K562 (cell line): ENCODE measurements at regions not wholly inside any gene's neighbourhood (a gene's known extent, or its start where the extent isn't known, plus 50 kb on each side); places are given as distances from the start of the nearest gene placed in this dataset.
A peak's percentile ranks its signal among the peaks of the same experiment; 100 is the strongest.

Source experiments
- ATAC-seq: fragments of 200-7000 bp; cut with Tn5 transposase; 3 replicates; pipeline ENCODE4 v1.9.1; 2020; ENCODE audit warnings: moderate library complexity
- BruUV-seq: library from RNA; stranded (reverse); fragments of 400-500 nt; replicated peaks from 2 replicates; lab custom pipeline; 2021; lab: Mats Ljungman, UMichigan
- CTCF ChIA-PET: fragments of 300-600 bp; formaldehyde crosslinking; extraction: SDS; loops from one replicate; lab custom pipeline; 2021; ENCODE audit warnings: low intra/inter-chr PET ratio; lab: Yijun Ruan, JAX
- POLR2A ChIA-PET: fragments of 300-600, 350-650 bp; sonication (Branson Sonifier 250); formaldehyde crosslinking; extraction: SDS; loops from one replicate; lab custom pipeline; 2021; ENCODE audit warnings: antibody characterized with exemption, inconsistent platforms; lab: Yijun Ruan, JAX
- DNase-seq, 4 experiments: peaks; one replicate each; pipeline versions ENCODE4 v3.0.0 to v3.0.0-alpha.2; 2011 to 2018; ENCODE audit warnings: low spot score in 3 of 4, mixed read lengths in 3 of 4; ENCODE audit errors: extremely low read depth in 1 of 4
- FAIRE-seq: peaks from 2 replicates; lab custom pipeline; 2011; peaks lifted over from hg19 to GRCh38; lab: Jason Lieb, UNC
- H2AFZ ChIP-seq: 2 replicates; pipeline ENCODE4 v1.6.0; 2011; ENCODE audit warnings: low read depth, low read length, control low read depth, inconsistent platforms
- H3K27ac ChIP-seq: fragments of 200-600 bp; 3 replicates; pipeline ENCODE4 v1.8.0; 2011; ENCODE audit warnings: low read depth, mild to moderate bottlenecking, control low read depth, inconsistent platforms, low read length, moderate library complexity, mixed read lengths; ENCODE audit errors: extremely low read depth
- H3K27me3 ChIP-seq, 2 experiments: fragments of 300-600 bp in 1 of 2; 2 replicates in 1 of 2; 3 replicates in 1 of 2; pipeline versions ENCODE4 v1.6.0 to v1.8.0; 2011; ENCODE audit warnings: inconsistent platforms in 2 of 2, low read length in 2 of 2, mild to moderate bottlenecking in 1 of 2, mixed read lengths in 1 of 2, moderate library complexity in 1 of 2; ENCODE audit not compliant: control insufficient read depth in 2 of 2, insufficient read depth in 2 of 2
- H3K36me3 ChIP-seq: fragments of 300-600 bp; 3 replicates; pipeline ENCODE4 v1.8.0; 2011; ENCODE audit warnings: mild to moderate bottlenecking, low read length, inconsistent platforms; ENCODE audit not compliant: control insufficient read depth, insufficient read depth
- H3K4me1 ChIP-seq, 2 experiments: fragments of 200-600 bp in 1 of 2; replicated peaks in 1 of 2; 2 replicates in 1 of 2; 3 replicates in 1 of 2; pipeline versions ENCODE4 v1.5.1 to v1.8.0; 2011; ENCODE audit warnings: inconsistent platforms in 2 of 2, low read length in 2 of 2, mild to moderate bottlenecking in 1 of 2, mixed read lengths in 1 of 2, moderate library complexity in 1 of 2; ENCODE audit not compliant: control insufficient read depth in 2 of 2, insufficient read depth in 2 of 2
- H3K4me2 ChIP-seq: 2 replicates; pipeline ENCODE4 v1.6.1; 2011; ENCODE audit warnings: low read length, control low read depth, inconsistent platforms, mixed read lengths; ENCODE audit not compliant: insufficient read depth
- H3K4me3 ChIP-seq: fragments of 200-600 bp; sonication (generic), shearing (Covaris generic); 2 replicates; pipeline ENCODE4 v1.5.1; 2016; ENCODE audit warnings: control low read depth, inconsistent platforms
- H3K79me2 ChIP-seq: fragments of 200-600 bp; 3 replicates; pipeline ENCODE4 v1.8.0; 2011; ENCODE audit warnings: low read length, inconsistent platforms; ENCODE audit not compliant: control insufficient read depth, insufficient read depth
- H3K9ac ChIP-seq, 2 experiments: 2 replicates each; pipeline versions ENCODE4 v1.6.0 to v1.6.1; 2011; ENCODE audit warnings: low read depth in 2 of 2, low read length in 2 of 2, control low read depth in 1 of 2, inconsistent platforms in 1 of 2, mild to moderate bottlenecking in 1 of 2, mixed read lengths in 1 of 2; ENCODE audit not compliant: insufficient read depth in 1 of 2
- H3K9me1 ChIP-seq: one replicate; pipeline ENCODE4 v1.6.0; 2011; ENCODE audit warnings: inconsistent platforms, mild to moderate bottlenecking, low read length, moderate library complexity; ENCODE audit not compliant: control insufficient read depth, insufficient read depth
- H3K9me3 ChIP-seq: replicated peaks from 2 replicates; pipeline ENCODE4 v1.5.1; 2011; ENCODE audit warnings: low read depth, low read length, inconsistent platforms; ENCODE audit not compliant: control insufficient read depth, insufficient read depth
- H4K20me1 ChIP-seq: replicated peaks from 2 replicates; pipeline ENCODE4 v1.6.1; 2011; ENCODE audit warnings: low read length, inconsistent platforms, mixed read lengths; ENCODE audit not compliant: control insufficient read depth, insufficient read depth
- CAMTA2 ChIP-seq: fragments of 250-450 bp; sonication (Bioruptor Pico); conservative IDR thresholded peaks from 2 replicates; pipeline ENCODE4 v1.5.1; 2022
- CHD2 ChIP-seq: IDR thresholded peaks from 2 replicates; pipeline ENCODE4 v1.6.1; 2011; ENCODE audit warnings: low read depth, low read length
- CHD4 ChIP-seq: fragments of 200-600 bp; sonication (generic); IDR thresholded peaks from 3 replicates; pipeline ENCODE4 v1.6.1; 2012; ENCODE audit warnings: low read depth, mild to moderate bottlenecking, mixed read lengths, low read length, inconsistent platforms; ENCODE audit not compliant: insufficient read depth, insufficient replicate concordance, poor library complexity, severe bottlenecking
- NELFE ChIP-seq: IDR thresholded peaks from 2 replicates; pipeline ENCODE4 v1.6.1; 2011; ENCODE audit warnings: mild to moderate bottlenecking; ENCODE audit not compliant: insufficient read depth, insufficient read length
- PCBP2 ChIP-seq: fragments of 200-400 bp; formaldehyde crosslinking; IDR thresholded peaks from 2 replicates; pipeline ENCODE4 v1.6.1; 2018; ENCODE audit warnings: low read length, low read depth, mild to moderate bottlenecking, moderate library complexity; ENCODE audit not compliant: poor library complexity, severe bottlenecking
- THAP12 ChIP-seq: fragments of 250-450 bp; sonication (Bioruptor Pico); IDR thresholded peaks from 2 replicates; pipeline ENCODE4 v1.9.0; 2021; ENCODE audit warnings: mild to moderate bottlenecking, inconsistent platforms
- YBX1 ChIP-seq: fragments of 450-650 bp; IDR thresholded peaks from 2 replicates; pipeline ENCODE4 v1.7.1; 2016; ENCODE audit warnings: mild to moderate bottlenecking
- WGBS: fragments of 100-300 bp; shearing (Covaris generic); methylation state at CpG from one replicate; pipeline ENCODE4 v1.1.6; 2016; ENCODE audit warnings: low coverage, mixed read lengths; ENCODE audit not compliant: insufficient coverage; ENCODE audit errors: missing lambda C conversion rate; 5-methylcytosine and 5-hydroxymethylcytosine counted together
- in situ Hi-C: fragments of 300-500 bp; cut with MboI; formaldehyde crosslinking; loops from 4 replicates; pipeline ENCODE4 v1.15.0; 2018; ENCODE audit warnings: inconsistent platforms, mixed read lengths
- intact Hi-C: fragments of 100-400 bp; cut with micrococcal nuclease; formaldehyde crosslinking; loops from 2 replicates; pipeline ENCODE4 v1.14.2; 2022
- TF ChIP-seq, protein P1 (sequence below): fragments of 200-600 bp; sonication (generic); IDR thresholded peaks from one replicate; pipeline ENCODE4 v1.6.1; 2012; ENCODE audit warnings: mild to moderate bottlenecking, low read depth, low read length, inconsistent platforms

DNA sequence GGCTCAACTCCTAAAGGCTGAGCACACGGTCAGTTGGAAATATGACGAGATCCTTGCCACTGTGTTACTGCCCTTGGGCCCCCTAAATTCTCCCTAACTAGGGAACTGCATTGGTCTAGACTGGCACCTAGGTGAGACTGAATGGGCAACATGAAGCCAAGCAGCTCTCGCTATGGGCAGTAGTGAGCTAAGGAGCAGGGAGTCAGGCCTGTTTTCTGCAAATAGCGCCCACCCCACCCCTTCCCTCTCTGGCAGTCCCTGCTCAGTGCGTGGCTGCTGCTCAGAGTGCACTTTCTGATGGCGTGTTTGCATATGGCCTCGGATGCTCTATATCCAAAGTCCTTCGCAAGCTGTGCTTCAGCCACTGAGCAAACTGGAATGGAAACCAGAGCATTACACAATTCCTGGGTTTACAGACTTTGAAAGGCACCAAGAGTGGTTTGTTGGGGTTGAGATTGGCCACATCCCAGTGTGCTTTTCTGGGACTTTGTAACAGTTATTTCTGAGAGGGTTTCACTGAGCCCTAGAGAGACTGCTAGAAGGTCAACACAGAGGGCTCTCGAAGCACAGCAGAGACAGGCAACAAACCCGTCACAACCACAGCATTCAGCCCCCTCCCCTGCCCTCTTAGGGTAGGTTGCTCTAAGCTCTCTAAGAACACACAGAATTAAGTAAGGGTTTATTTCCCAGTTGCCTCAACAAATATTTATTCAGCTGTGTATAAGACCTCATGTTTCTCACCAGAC, 419.9 kb downstream of the STK39 start:
- Histone ChIP-seq H3K9me3 (no peaks in the 10 kb centered on the region), H3K36me3 (peaks cover 88% of the 10 kb centered on the region), H3K79me2 (no peaks in the 10 kb centered on the region), H3K27ac (no peak overlapping the region), H3K9me1 (no peaks in the 10 kb centered on the region), H3K4me1 (no peaks in the 10 kb centered on the region), H3K9ac (no peak overlapping the region), H2AFZ (no peak overlapping the region), H3K4me2 (no peak overlapping the region), H3K4me3 (no peak overlapping the region), H3K27me3 (no peaks in the 10 kb centered on the region), H4K20me1 (no peaks in the 10 kb centered on the region)
- POLR2A ChIA-PET = interaction anchor here (1.1 kb wide), 1 partner anchor 40 kb away, joined by 3 read pairs; no protein-coding TSS in a partner anchor
- no TSS peak for BruUV-seq
- ATAC-seq = no peak; the same call in 1 of the 3 replicates
- intact Hi-C loops (no loop called here), in situ Hi-C loops (no loop called here)
- FAIRE-seq = peak; percentile 40
- WGBS = 81% methylated on average over 10 of the region's 10 CpGs
- no peak for DNase-seq
- CTCF ChIA-PET = no interaction called here
- TF ChIP-seq CHD4 (no peak), YBX1 (no peak), THAP12 (no peak), NELFE (no peak), CAMTA2 (CRISPR knock-in tag) (no peak), CHD2 (no peak), PCBP2 (no peak)
- TF ChIP-seq, protein P1, sequence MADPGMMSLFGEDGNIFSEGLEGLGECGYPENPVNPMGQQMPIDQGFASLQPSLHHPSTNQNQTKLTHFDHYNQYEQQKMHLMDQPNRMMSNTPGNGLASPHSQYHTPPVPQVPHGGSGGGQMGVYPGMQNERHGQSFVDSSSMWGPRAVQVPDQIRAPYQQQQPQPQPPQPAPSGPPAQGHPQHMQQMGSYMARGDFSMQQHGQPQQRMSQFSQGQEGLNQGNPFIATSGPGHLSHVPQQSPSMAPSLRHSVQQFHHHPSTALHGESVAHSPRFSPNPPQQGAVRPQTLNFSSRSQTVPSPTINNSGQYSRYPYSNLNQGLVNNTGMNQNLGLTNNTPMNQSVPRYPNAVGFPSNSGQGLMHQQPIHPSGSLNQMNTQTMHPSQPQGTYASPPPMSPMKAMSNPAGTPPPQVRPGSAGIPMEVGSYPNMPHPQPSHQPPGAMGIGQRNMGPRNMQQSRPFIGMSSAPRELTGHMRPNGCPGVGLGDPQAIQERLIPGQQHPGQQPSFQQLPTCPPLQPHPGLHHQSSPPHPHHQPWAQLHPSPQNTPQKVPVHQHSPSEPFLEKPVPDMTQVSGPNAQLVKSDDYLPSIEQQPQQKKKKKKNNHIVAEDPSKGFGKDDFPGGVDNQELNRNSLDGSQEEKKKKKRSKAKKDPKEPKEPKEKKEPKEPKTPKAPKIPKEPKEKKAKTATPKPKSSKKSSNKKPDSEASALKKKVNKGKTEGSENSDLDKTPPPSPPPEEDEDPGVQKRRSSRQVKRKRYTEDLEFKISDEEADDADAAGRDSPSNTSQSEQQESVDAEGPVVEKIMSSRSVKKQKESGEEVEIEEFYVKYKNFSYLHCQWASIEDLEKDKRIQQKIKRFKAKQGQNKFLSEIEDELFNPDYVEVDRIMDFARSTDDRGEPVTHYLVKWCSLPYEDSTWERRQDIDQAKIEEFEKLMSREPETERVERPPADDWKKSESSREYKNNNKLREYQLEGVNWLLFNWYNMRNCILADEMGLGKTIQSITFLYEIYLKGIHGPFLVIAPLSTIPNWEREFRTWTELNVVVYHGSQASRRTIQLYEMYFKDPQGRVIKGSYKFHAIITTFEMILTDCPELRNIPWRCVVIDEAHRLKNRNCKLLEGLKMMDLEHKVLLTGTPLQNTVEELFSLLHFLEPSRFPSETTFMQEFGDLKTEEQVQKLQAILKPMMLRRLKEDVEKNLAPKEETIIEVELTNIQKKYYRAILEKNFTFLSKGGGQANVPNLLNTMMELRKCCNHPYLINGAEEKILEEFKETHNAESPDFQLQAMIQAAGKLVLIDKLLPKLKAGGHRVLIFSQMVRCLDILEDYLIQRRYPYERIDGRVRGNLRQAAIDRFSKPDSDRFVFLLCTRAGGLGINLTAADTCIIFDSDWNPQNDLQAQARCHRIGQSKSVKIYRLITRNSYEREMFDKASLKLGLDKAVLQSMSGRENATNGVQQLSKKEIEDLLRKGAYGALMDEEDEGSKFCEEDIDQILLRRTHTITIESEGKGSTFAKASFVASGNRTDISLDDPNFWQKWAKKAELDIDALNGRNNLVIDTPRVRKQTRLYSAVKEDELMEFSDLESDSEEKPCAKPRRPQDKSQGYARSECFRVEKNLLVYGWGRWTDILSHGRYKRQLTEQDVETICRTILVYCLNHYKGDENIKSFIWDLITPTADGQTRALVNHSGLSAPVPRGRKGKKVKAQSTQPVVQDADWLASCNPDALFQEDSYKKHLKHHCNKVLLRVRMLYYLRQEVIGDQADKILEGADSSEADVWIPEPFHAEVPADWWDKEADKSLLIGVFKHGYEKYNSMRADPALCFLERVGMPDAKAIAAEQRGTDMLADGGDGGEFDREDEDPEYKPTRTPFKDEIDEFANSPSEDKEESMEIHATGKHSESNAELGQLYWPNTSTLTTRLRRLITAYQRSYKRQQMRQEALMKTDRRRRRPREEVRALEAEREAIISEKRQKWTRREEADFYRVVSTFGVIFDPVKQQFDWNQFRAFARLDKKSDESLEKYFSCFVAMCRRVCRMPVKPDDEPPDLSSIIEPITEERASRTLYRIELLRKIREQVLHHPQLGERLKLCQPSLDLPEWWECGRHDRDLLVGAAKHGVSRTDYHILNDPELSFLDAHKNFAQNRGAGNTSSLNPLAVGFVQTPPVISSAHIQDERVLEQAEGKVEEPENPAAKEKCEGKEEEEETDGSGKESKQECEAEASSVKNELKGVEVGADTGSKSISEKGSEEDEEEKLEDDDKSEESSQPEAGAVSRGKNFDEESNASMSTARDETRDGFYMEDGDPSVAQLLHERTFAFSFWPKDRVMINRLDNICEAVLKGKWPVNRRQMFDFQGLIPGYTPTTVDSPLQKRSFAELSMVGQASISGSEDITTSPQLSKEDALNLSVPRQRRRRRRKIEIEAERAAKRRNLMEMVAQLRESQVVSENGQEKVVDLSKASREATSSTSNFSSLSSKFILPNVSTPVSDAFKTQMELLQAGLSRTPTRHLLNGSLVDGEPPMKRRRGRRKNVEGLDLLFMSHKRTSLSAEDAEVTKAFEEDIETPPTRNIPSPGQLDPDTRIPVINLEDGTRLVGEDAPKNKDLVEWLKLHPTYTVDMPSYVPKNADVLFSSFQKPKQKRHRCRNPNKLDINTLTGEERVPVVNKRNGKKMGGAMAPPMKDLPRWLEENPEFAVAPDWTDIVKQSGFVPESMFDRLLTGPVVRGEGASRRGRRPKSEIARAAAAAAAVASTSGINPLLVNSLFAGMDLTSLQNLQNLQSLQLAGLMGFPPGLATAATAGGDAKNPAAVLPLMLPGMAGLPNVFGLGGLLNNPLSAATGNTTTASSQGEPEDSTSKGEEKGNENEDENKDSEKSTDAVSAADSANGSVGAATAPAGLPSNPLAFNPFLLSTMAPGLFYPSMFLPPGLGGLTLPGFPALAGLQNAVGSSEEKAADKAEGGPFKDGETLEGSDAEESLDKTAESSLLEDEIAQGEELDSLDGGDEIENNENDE = no peak
